Activated naive CD4-positive, alpha-beta T cell treated with anti-CD3 and anti-CD28 coated beads, Interleukin-2, amount 50 U/mL, for 16 hours (primary cell): ENCODE measurements at regions not wholly inside any gene's neighbourhood (a gene's known extent, or its start where the extent isn't known, plus 50 kb on each side); places are given as distances from the start of the nearest gene placed in this dataset.
"Not testable (repeated sequence)": the region's sequence is repeated elsewhere in the genome, so short reads cannot be mapped to it uniquely, and the experiment has no call there.

Source experiments
- DNase-seq: peaks from one replicate; pipeline ENCODE4 v3.0.0-alpha.2; 2020

DNA sequence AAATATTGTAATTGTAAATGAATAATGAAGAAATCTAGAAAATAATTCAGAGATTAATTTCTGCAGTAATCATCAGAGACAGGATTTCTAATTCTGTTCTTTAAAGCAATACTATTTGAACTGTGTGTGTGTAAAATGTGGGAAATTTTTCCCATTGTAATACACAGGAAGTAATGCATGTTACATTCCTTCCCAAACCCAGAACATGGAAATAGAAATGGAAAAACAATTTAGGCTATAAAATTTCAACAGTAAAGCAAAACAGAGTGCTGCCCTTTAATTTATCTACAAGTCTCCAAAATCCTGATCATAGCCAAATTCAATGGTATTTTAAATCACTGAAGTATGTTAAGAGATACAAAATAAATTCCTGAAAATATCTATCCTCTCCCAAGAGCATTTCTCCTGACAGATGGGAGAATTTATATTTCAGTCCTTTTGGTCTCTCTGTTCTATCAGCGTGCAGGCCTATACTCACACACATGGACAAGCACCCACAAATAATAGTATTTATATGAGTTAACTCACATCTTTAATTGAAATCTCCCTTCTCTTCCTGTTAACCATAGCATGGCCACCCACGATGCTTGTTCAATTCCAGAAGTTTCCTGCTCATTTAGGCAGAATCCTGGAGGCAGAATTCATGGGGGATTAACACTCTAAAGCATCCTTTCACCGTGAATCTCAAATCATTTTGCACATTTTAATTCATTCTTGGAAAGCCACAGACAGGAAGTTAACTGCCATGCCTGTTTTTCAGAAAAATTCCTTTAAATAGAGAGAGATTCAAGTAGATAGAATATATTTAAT, 1465.4 kb upstream of the FLRT2 start:
- DNase-seq: no peak

DNA sequence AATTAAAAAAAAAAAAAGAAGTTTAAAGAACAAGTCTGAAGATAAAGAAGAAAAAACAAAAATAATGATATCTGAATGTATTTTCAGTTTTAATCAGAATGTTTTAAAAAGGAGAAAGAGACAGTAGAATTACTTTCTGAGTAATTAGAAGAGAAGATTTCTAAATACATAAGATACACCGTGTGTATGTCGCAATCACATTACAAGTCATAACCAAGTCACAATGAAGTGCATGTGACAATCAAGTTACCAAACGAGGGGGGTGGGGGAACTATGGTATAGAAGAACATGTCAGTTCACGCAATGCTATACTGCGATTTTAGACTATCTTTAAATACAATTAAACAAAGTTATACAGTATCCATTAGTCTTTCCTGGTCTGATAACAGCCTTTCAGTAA, 1464.1 kb upstream of the FLRT2 start:
- DNase-seq: no peak

DNA sequence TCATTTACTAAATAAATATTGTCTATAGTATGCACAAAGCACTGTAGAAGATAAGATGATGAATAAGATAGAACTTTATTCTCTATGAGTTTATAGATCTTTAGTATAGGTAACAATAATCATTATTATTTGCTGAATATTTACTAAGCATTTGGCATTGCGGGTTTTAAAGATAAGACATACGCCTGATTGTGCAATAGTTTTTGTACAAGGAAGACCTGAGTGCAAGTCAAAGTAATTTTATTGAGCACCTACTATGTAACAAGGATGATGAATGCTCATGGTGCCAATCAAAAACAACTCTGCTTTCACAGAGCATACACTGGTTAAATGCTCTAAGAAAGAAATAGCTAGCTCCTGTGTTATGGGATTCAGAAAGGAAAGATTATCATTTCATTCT, 1461.7 kb upstream of the FLRT2 start:
- DNase-seq: no peak

GRCh38 chr14:84071061-84071460, 1458.9 kb upstream of the FLRT2 start:
- DNase-seq: no peak

GRCh38 chr14:84074626-84075025, 1455.3 kb upstream of the FLRT2 start:
- DNase-seq: no peak

DNA sequence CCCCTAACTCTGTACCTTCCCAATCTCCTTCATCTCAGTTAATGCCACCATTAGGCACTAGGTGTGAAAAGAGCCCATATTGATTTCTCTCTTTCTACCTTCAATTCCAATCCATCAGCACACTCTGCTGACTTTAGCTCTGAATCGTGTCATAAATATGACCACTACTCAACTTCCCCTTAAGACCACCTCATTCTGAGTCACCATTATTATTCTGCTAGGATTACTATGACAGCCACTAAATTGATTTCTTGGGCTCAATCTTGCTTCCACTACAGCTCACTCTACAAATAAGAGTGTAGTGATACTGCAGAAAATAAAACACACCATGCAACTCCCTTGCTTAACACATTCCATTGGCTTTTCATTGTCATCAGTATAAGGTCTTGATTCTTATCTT, 1449.0 kb upstream of the FLRT2 start:
- DNase-seq: no peak

- DNase-seq: no peak
Measured at GRCh38 chr14:84084056-84084630, 1445.8 kb upstream of the FLRT2 start.

DNA sequence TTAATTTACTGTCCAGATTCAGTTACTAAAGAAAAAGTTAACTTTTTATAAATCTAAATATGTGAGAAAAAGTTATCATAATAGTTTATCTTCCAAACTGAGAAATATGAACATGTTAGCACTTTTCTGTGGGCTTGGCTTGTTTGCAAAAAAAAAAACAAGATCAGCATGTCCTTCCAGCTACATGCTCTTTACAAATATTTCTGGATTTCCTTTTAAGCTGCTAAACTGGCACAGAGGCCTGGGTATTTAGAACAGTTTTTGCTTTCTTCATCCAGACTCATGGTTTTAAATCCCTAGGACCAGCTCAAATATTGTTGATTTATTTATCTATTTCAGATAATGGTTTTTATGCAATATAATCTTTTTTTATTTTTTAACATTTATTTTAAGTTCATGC, 1444.5 kb upstream of the FLRT2 start:
- DNase-seq: no peak

GRCh38 chr14:84086714-84087113, 1443.2 kb upstream of the FLRT2 start:
- DNase-seq: no peak

DNA sequence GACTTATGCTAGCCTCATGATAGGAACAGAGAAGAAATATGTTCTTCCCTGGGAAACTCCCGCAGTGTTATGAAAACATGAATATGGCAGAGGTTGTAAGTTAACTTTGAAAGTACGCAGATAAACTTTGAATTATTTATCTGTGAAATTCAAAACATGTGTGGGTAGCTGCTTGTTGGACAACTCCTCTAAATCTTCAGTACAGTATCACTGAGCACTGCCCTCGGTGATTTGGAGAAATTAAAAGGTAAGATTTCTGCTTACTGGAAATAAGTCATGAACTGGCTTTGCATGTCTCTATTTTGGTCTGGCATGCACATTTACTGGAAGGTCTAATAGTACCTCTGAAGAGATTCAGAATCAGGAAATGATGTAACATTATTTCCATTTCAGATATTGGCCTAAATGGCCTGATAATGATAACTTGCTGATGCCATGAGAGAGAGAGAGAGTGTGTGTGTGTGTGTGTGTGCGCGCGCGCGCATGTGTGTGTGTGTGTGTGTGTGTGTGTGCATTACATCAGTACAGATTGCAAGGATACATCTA, 1441.9 kb upstream of the FLRT2 start:
- DNase-seq: no peak

- no peak for DNase-seq
Measured at GRCh38 chr14:84090837-84091236, 1439.1 kb upstream of the FLRT2 start.

- no peak for DNase-seq
Measured at GRCh38 chr14:84095681-84096080, 1434.3 kb upstream of the FLRT2 start.

- no peak for DNase-seq
Measured at GRCh38 chr14:84098261-84098660, 1431.7 kb upstream of the FLRT2 start.

DNA sequence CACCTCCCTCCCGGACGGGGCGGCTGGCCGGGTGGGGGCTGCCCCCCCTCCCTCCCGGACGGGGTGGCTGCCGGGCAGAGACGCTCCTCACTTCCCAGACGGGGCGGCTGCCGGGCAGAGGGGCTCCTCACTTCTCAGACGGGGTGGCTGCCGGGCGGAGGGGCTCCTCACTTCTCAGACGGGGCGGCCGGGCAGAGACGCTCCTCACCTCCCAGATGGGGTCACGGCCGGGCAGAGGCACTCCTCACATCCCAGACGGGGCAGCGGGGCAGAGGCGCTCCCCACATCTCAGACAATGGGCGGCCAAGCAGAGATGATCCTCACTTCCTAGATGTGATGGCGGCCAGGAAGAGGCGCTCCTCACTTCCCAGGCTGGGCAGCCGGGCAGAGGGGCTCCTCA, 1430.4 kb upstream of the FLRT2 start:
- DNase-seq: not testable (repeated sequence)

DNA sequence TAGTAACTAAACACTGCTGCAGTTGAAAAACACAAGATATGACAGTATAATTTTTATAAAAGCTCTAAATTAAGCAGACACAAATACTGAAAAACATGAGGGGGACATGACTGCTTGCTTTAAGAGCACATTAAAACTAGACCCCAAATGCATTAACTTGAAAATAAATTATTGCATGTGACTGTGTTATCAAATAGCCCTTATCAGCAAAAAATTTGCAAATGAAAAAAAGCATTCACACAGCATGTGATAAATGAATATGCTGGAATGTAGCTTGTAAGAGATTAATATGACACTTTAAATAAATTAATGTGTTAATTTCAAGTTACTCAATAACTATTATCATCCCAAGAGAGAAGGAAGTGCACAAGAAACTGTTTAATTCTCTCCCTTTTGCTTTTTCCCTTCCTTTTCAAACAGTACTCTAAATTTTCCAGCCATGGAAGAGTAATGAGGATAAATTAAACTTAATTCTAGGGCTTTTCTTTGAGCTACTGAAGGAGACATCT, 1422.1 kb upstream of the FLRT2 start:
- no peak for DNase-seq

DNA sequence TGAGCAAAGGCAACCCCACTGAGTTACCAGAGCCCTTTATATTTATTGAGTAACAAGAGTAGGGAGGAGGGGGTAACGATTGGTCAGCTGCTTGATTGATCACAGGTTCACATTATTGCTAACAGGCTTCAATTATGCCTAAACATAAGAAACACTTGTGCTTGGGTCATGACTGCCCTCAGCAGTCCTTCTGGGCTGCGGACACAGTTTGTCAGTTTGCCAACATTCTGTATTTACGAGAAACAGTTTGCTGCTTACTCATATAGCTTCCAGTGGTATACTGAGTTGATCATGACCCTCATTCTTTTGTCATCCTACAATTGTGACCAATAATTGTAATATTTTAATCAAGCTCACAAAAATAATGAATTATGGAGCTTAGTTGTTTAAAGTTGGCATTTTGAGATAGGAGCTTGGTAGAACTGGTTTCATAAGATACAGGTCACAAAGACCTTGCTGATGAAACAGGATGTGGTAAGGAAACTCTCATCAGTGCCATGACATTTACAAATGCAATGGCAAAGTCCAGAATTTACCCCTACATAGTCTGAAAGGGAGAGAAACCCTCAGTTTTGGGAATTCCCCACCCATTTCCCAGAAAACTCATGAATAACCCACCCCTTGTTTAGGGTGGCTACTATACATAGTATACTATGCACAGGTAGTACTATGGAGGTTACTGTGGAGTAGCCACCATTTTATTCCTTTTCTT, 1421.0 kb upstream of the FLRT2 start:
- DNase-seq: no peak

DNA sequence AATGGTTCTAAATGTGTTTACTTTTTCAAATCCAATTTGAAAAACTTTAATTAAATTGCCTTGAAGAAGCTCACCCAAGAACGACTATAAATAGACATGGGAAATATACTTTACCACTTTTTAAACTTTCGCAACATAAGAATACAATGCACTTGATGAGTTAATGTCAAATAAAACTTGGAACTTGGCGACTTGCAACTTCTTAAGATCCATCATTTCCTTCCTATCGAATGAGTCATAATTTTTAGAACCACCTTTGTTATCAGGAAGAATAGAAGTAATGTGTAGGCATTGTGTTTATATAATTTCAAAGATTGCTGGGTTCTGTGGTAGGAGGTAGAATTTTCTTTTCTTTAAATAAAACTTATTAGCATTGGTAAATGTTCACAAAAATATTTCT, 1417.4 kb upstream of the FLRT2 start:
- DNase-seq: no peak

GRCh38 chr14:84125676-84126075, 1404.3 kb upstream of the FLRT2 start:
- no peak for DNase-seq

GRCh38 chr14:84127495-84127894, 1402.4 kb upstream of the FLRT2 start:
- no peak for DNase-seq

- no peak for DNase-seq
Measured at GRCh38 chr14:84128050-84128449, 1401.9 kb upstream of the FLRT2 start.

DNA sequence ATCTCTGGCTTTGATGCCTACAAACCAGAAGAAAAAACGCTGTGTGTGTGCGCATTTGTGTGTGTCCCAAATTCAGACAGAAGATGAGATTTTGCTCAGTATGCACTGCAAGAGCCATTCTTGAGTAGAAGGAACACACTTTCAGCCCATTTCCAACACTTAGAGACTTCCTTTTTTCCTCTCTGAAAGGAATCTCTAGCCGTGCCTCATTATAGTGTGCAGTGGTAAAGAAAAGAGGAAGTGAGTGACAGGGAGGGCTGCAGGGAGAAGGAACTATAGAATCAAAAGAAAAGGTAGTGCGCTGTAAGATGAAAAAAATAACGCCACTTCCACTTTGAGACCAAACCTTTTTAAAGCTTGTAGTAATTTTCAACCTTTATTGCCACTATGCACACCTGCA, 1400.9 kb upstream of the FLRT2 start:
- no peak for DNase-seq

- no peak for DNase-seq
Measured at GRCh38 chr14:84129941-84130340, 1400.0 kb upstream of the FLRT2 start.

DNA sequence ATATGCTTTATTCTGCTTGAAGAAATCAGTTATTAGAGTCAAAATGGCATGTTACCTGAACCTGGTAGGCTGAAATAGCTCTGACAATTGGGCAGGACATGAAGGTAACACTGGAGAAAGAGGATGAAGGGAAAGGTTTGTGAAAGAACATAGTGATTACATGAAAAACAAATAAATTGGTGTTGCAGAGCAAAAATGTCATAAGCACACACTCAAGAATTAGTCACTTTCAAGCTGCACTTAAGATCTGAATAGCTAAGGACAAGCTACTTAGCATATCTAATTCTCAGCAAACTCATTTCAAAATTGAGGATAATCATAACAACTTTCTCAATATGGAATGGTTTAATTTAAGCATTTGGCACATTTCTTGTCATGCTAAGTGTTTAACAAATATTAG, 1398.0 kb upstream of the FLRT2 start:
- no peak for DNase-seq

GRCh38 chr14:84144166-84144565, 1385.8 kb upstream of the FLRT2 start:
- no peak for DNase-seq
